ENCODE measurements at regions not wholly inside any gene's neighbourhood (a gene's known extent, or its start where the extent isn't known, plus 50 kb on each side); places are given as distances from the start of the nearest gene placed in this dataset.

- DNase-seq (ENCODE audit: low read depth), result no peak
- in situ Hi-C loops (cut with HindIII; ENCODE audit: low sequenced_read_pairs), result no loop called here
- no peak overlapping the region for H3K4me3 ChIP-seq (ENCODE audit: low read depth, low read length)
- TF ChIP-seq CTCF (IDR thresholded peaks at IDR 0.05; ENCODE audit: low read depth, low read length, missing control alignments), result no peak
These were observed 801.1 kb downstream of the TBC1D22A start for GRCh38 chr22:47563406-47564157.

- no peak for TF ChIP-seq CTCF (IDR thresholded peaks at IDR 0.05; ENCODE audit: low read depth, low read length, missing control alignments)
- no peak overlapping the region for H3K4me3 ChIP-seq (ENCODE audit: low read depth, low read length)
- in situ Hi-C loops (cut with HindIII; ENCODE audit: low sequenced_read_pairs), result no loop called here
- DNase-seq (ENCODE audit: low read depth), result no peak
These were observed 799.3 kb downstream of the TBC1D22A start for GRCh38 chr22:47561766-47562165.

DNA sequence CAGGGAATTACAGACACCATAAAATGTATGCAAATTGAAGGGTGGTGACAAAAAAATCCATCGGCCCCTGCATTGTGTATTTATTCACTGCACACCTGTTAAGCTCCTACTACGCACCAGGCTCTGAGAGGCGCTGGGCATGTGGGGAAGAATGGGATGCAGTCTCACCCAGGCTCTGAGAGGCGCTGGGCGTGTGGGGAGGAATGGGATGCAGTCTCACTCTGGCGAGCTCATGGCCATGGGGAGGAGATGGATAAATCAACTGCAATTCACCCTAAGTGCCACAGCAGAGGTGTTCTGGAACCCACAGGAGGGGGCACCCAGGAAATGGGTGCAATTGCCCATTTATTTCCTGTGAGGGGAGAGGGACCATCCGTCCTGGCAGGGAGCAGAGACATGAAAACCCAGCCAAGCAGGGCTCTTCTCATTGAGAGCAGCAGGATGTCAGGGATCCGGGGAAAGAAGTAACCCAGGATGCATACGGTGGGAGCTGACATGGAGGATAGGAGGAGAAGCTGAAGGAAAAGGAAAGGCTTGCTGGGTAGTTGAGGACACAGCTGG lies 798.7 kb downstream of the TBC1D22A start:
- in situ Hi-C loops (cut with HindIII; ENCODE audit: low sequenced_read_pairs), result no loop called here
- no peak for DNase-seq (ENCODE audit: low read depth)
- TF ChIP-seq CTCF (IDR thresholded peaks at IDR 0.05; ENCODE audit: low read depth, low read length, missing control alignments), result no peak
- no peak overlapping the region for H3K4me3 ChIP-seq (ENCODE audit: low read depth, low read length)

DNA sequence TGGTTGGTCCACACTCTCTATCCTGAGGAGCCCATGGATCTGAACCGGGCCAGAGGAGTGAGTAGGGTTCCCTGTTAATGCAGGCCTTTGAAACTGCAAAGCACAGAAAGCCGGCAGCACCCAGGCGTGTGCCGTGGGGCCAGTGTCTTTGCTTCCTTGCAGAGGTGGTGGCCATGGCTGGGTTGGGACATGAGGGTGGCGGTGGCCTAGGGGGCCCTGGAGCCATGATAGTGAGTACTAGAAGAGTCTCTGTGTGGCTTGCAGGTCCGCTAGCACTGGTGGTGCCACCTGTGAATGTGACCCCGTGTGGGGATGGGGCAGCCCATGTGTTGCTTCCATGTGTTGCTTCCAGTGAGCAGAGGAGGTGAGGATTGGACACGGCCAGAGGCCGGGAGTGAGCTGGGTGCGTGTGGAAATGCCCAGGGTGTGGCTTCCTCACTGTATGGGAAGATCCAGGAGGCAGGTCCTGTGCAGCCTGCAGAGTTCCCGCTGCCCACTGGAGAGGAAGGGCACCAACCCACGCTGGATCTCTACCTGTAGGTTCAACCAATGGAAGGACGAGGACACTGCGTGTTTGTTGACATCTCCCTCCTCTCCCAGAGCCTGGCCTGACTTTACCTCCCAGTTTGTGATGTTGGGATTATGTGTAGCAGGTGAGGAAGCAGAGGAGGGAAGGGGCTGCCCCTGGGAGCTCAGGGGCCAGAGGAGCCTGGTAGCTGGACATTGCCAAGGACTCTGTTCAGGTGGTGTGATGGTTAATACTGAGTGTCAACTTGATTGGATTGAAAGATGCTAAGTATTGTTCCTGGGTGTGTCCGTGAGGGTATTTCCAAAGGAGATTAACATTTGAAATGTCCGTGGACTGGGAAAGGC lies 796.6 kb downstream of the TBC1D22A start:
- no peak overlapping the region for H3K4me3 ChIP-seq (ENCODE audit: low read depth, low read length)
- in situ Hi-C loops (cut with HindIII; ENCODE audit: low sequenced_read_pairs), result no loop called here
- no peak for TF ChIP-seq CTCF (IDR thresholded peaks at IDR 0.05; ENCODE audit: low read depth, low read length, missing control alignments)
- DNase-seq (ENCODE audit: low read depth), result no peak

- no peak for DNase-seq (ENCODE audit: low read depth)
- no peak for TF ChIP-seq CTCF (IDR thresholded peaks at IDR 0.05; ENCODE audit: low read depth, low read length, missing control alignments)
- H3K4me3 ChIP-seq (ENCODE audit: low read depth, low read length), result no peak overlapping the region
- in situ Hi-C loops (cut with HindIII; ENCODE audit: low sequenced_read_pairs), result no loop called here
These were observed 794.0 kb downstream of the TBC1D22A start for GRCh38 chr22:47556473-47556872.

DNA sequence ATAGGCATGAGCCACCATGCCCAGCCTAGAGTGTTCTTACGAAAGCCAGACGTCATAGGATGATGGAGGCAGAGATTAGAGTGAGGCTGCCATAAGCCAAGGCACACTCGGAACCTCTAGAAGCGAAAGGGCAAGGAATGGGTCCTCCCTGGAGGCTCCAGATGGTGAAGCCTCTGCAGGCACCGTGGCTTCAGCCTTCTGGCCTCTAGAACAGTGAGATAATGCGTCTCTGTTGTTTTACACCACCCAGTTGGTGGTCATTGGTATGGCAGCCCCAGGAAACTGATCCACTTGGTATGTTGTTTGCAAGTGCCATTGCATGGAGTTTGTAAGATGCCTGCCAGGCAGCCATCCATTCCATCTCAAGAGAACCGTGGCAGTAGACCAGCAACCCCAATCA lies 791.0 kb downstream of the TBC1D22A start:
- no peak overlapping the region for H3K4me3 ChIP-seq (ENCODE audit: low read depth, low read length)
- no peak for DNase-seq (ENCODE audit: low read depth)
- TF ChIP-seq CTCF (IDR thresholded peaks at IDR 0.05; ENCODE audit: low read depth, low read length, missing control alignments), result no peak
- in situ Hi-C loops (cut with HindIII; ENCODE audit: low sequenced_read_pairs), result no loop called here
